Tibial nerve (tissue), 4 donors: ENCODE measurements at regions not wholly inside any gene's neighbourhood (a gene's known extent, or its start where the extent isn't known, plus 50 kb on each side); places are given as distances from the start of the nearest gene placed in this dataset.

ENCODE experiments used
- DNase-seq, 2 donors: peaks; one replicate each; pipeline ENCODE4 v3.0.0-alpha.2; 2019; ENCODE audit warnings: low spot score in 2 of 2
- H3K27ac ChIP-seq, 4 donors: fragments of 200-600 bp; sonication (generic) in 3 of 4; one replicate each; pipeline ENCODE4 v1.5.1; 2017 to 2019; ENCODE audit warnings: mild to moderate bottlenecking in 1 of 4
- H3K27me3 ChIP-seq, 2 donors: fragments of 200-600 bp; sonication (generic) in 1 of 2; one replicate each; pipeline versions ENCODE4 v1.5.1 to v1.6.0; 2017 to 2019
- H3K36me3 ChIP-seq, 3 donors: fragments of 200-600 bp; sonication (generic); one replicate each; pipeline ENCODE4 v1.5.1; 2018 to 2019
- H3K4me1 ChIP-seq, 4 donors: fragments of 200-600 bp; sonication (generic) in 3 of 4; one replicate each; pipeline ENCODE4 v1.5.1; 2017 to 2019
- H3K4me3 ChIP-seq, 4 donors: fragments of 200-600 bp; sonication (generic) in 3 of 4; one replicate each; pipeline ENCODE4 v1.5.1; 2017 to 2019; ENCODE audit warnings: mild to moderate bottlenecking in 1 of 4, moderate library complexity in 1 of 4
- H3K9me3 ChIP-seq, 4 donors: fragments of 200-600 bp; sonication (generic) in 3 of 4; one replicate each; pipeline ENCODE4 v1.5.1; 2017 to 2019
- CTCF ChIP-seq, 5 experiments: fragments of 200-600 bp in 3 of 5; fragments of 450-650 bp in 2 of 5; sonication (generic) in 3 of 5; IDR thresholded peaks; one replicate each; pipeline ENCODE4 v1.5.1; 2016 to 2019; ENCODE audit warnings: antibody characterized with exemption in 5 of 5, mild to moderate bottlenecking in 3 of 5, moderate library complexity in 2 of 5
- EP300 ChIP-seq, 2 donors: sonication (generic); formaldehyde crosslinking; IDR thresholded peaks; one replicate each; pipeline ENCODE4 v1.6.1; 2017; ENCODE audit warnings: antibody characterized with exemption in 2 of 2, mild to moderate bottlenecking in 1 of 2
- POLR2A ChIP-seq, 2 donors: fragments of 450-650 bp; IDR thresholded peaks; one replicate each; pipeline ENCODE4 v1.6.1; 2017; ENCODE audit warnings: antibody characterized with exemption in 2 of 2, mild to moderate bottlenecking in 2 of 2, moderate library complexity in 2 of 2
- WGBS, 2 donors: methylation state at CpG; one replicate each; pipeline ENCODE4 v1.1.5; 2018; 5-methylcytosine and 5-hydroxymethylcytosine counted together

DNA sequence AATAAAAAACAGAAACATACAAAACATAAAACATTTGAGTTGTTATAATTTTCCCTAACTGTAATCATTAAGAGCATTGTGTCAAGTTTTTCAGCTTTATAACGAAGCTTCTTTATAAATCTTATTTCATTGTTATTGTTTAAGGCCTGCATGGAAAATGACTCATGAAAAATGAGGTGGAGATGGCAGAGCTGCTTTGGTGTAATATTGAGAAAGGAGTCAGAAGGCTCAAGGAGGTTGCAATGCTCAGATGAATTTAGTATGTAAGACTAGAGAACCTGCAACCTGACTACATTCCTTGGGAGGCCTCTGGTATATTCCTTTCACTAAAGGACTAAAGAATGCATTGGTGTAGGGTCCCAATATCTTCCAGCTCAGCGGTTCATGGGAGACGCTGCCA lies 61.5 kb downstream of the TMEM30B start:
- no peaks in the 10 kb centered on the region for H3K27me3 ChIP-seq
- peaks cover 0 to 42% (median 3%) of the 10 kb centered on the region in 4 donors for H3K4me1 ChIP-seq
- H3K9me3 ChIP-seq, result no peaks in the 10 kb centered on the region
- H3K27ac ChIP-seq, result no peak overlapping the region
- no peak for DNase-seq
- WGBS, 2 donors, result 86 to 92% methylated on average over 3 of the region's 3 CpGs
- H3K36me3 ChIP-seq, result no peaks in the 10 kb centered on the region
- no peak overlapping the region for H3K4me3 ChIP-seq
- TF ChIP-seq EP300 (IDR thresholded peaks at IDR 0.05), result no peak
- no peak for TF ChIP-seq POLR2A (IDR thresholded peaks at IDR 0.05)
- no peak for TF ChIP-seq CTCF (IDR thresholded peaks at IDR 0.05)

- Histone ChIP-seq H3K4me3 (no peak overlapping the region), H3K9me3 (no peaks in the 10 kb centered on the region), H3K4me1 (peaks cover 0 to 42% (median 3%) of the 10 kb centered on the region in 4 donors), H3K27me3 (no peaks in the 10 kb centered on the region), H3K27ac (peak overlapping the region in 1 of 4 donors; percentile 27), H3K36me3 (no peaks in the 10 kb centered on the region)
- TF ChIP-seq EP300 (IDR thresholded peaks at IDR 0.05), result no peak
- TF ChIP-seq POLR2A (IDR thresholded peaks at IDR 0.05), result no peak
- TF ChIP-seq CTCF (IDR thresholded peaks at IDR 0.05), result no peak
- no peak for DNase-seq
- WGBS, 2 donors, result 52 to 66% methylated on average over 1 of the region's 1 CpG
These were observed 61.9 kb downstream of the TMEM30B start for GRCh38 chr14:61219256-61219655.

DNA sequence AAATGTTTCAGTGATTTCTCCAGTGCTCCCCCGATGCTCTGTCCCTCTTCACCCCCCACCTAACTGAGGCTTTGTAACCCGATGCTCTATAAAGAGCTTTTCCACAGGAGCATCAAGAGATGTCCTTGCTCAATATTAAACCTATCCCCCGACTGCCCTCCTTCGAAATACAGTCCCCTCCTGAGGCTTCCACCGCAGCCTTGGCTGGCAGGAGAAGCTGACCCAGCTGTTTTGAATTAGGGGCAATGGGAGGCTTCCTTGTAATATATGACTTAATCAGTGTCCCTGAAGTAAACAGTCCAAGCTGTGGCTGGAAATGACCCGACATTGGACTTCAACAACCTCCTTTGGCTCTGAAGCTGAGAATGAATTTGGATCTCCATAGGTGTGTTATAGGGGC lies 62.4 kb downstream of the TMEM30B start:
- 61 to 75% methylated on average over 6 of the region's 6 CpGs for WGBS, 2 donors
- H3K4me3 ChIP-seq, result no peak overlapping the region
- peak; percentile 32 to 55 for DNase-seq

GRCh38 chr14:61218157-61218556 lies 63.0 kb downstream of the TMEM30B start:
- WGBS, 2 donors, result 68 to 78% methylated on average over 5 of the region's 5 CpGs
- no peak for DNase-seq
- H3K27me3 ChIP-seq, result no peaks in the 10 kb centered on the region
- TF ChIP-seq POLR2A (IDR thresholded peaks at IDR 0.05) (no peak), CTCF (IDR thresholded peaks at IDR 0.05) (no peak), EP300 (IDR thresholded peaks at IDR 0.05) (no peak)
- no peaks in the 10 kb centered on the region for H3K36me3 ChIP-seq
- peak overlapping the region in 1 of 4 donors; percentile 3 for H3K27ac ChIP-seq
- no peak overlapping the region for H3K4me3 ChIP-seq
- no peaks in the 10 kb centered on the region for H3K9me3 ChIP-seq
- peaks cover 0 to 36% (median 3%) of the 10 kb centered on the region in 4 donors for H3K4me1 ChIP-seq

More for the DNA sequence above, 62.4 kb downstream of the TMEM30B start:
- Histone ChIP-seq H3K4me1 (peaks cover 0 to 39% (median 3%) of the 10 kb centered on the region in 4 donors), H3K27ac (peak overlapping the region in 1 of 4 donors; percentile 27), H3K27me3 (no peaks in the 10 kb centered on the region), H3K36me3 (no peaks in the 10 kb centered on the region), H3K9me3 (no peaks in the 10 kb centered on the region)
- TF ChIP-seq EP300 (IDR thresholded peaks at IDR 0.05) (peak in 1 of 2 donors; percentile 54), POLR2A (IDR thresholded peaks at IDR 0.05) (no peak), CTCF (IDR thresholded peaks at IDR 0.05) (no peak)

DNA sequence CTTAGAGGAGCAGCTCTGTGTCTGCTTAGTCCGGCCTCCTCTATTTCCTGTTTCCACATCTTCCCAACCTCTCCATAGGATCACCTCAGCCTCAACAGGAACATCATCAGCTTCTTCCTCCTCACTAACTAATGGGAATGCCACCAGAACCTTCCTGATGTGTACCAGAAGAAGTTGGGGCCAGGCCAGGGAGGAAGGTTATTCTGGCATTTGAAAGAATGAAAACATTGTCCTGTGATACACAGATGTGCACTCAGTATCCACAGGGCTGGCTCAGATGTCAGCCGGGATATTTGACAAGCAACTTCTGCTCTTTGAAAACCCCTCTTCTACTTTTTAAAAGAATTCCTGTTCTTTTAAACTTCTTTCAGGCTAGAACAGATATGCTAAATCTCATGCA lies 63.6 kb downstream of the TMEM30B start:
- H3K4me1 ChIP-seq, result peaks cover 0 to 33% (median 3%) of the 10 kb centered on the region in 4 donors
- H3K36me3 ChIP-seq, result no peaks in the 10 kb centered on the region
- TF ChIP-seq POLR2A (IDR thresholded peaks at IDR 0.05) (no peak), EP300 (IDR thresholded peaks at IDR 0.05) (no peak), CTCF (IDR thresholded peaks at IDR 0.05) (no peak)
- H3K27ac ChIP-seq, result no peak overlapping the region
- H3K27me3 ChIP-seq, result no peaks in the 10 kb centered on the region
- no peaks in the 10 kb centered on the region for H3K9me3 ChIP-seq
- DNase-seq, result peak; percentile 18 to 32
- no peak overlapping the region for H3K4me3 ChIP-seq
- 62 to 64% methylated on average over 2 of the region's 2 CpGs for WGBS, 2 donors
